ENCODE measurements at regions not wholly inside any gene's neighbourhood (a gene's known extent, or its start where the extent isn't known, plus 50 kb on each side); places are given as distances from the start of the nearest gene placed in this dataset.
"Not testable (repeated sequence)": the region's sequence is repeated elsewhere in the genome, so short reads cannot be mapped to it uniquely, and the experiment has no call there.

DNA sequence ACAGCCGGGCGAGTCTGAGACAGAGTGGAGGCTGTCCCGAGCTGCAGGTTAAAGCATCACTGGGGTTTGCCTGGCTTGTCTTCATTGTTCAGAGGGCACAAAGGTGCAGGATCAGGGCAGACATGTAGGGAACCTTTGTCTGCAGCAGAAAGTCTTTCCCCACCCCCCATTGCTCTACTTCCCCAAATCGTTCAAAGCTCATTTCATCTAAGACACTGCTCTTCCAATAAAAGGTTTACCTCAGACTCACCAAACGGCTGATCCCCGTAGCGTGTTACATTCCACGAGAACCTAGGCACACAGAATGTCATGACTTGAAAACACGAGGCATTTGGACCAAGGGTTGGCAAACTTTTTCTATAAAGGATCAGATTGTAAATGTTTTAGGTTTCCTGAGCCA lies 286.3 kb upstream of the FRG1 start:
- DNase-seq: not testable (repeated sequence)

DNA sequence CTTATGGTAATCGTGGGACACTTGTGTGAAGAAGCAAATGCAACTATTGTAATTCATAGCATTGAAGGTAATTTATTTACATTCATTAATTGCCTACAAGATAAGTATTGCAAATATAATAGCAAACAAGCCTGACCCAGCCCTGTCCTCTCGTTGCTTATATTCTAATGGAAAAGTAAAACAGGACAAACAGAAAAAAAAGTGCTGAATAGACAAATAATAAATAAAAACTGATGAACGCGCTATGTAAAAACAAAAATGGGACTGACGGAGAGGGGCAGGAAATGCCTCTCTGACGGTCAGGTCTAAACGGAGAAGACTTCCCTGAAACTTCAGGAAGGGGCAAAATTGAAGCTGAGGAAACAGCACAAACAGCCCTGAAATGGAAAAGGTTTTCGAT lies 284.9 kb upstream of the FRG1 start:
- not testable (repeated sequence) for DNase-seq

DNA sequence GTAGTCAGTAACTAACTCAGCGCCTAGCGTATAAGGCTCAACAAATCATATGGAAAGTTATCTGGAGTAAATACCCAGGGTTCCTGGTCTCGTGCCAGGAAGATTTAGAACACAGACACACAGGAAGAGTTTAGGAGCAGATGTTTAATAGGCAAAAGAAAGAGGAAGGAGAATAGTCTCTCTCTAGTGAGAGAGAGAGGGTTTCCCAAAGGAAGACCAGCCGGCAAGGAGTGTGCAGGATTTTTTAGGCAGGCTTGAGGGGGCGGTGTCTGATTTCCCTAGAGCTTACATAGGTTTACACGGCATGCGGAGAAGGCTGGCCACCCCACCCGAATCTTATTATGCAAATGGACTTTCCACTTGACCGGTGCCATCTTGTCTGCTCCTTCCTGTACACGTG lies 284.0 kb upstream of the FRG1 start:
- DNase-seq: no peak

DNA sequence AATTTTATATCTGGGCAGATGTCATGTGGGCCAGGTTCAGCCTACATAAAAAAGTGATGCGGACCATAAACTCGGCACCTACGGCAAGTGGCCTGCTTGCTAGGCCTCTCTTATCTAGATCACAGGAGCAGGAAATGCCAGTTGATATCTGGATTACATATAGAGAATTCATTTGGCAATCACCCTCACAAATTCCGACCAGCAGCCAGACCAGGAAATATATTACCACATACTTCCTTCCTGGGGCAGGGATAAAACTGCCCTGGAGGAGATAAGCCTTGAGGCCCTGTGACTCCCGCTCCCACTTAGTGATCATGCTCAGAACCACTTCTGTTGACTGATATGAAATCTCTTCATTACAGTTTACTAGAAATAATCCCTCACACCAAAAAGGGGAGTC lies 282.4 kb upstream of the FRG1 start:
- not testable (repeated sequence) for DNase-seq

DNA sequence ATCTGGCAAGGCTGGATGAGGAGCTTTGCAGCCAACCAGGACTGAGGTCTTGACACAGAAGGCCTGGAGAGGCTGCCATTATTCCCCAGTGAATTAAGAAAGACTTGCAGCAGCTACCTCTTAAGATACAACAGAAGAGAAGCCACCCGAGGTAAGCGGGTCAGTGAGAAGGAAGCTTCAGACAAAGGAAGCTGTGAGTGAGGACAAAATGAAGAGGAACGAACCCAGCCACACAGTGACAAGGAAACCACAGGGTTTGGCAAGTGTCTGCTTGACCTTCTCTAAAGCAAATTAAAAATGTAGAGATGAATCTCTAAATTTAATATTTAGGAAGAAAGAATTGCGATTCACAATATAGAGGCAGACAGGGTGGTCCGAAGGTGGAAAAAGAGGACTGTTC lies 281.8 kb upstream of the FRG1 start:
- DNase-seq: not testable (repeated sequence)

DNA sequence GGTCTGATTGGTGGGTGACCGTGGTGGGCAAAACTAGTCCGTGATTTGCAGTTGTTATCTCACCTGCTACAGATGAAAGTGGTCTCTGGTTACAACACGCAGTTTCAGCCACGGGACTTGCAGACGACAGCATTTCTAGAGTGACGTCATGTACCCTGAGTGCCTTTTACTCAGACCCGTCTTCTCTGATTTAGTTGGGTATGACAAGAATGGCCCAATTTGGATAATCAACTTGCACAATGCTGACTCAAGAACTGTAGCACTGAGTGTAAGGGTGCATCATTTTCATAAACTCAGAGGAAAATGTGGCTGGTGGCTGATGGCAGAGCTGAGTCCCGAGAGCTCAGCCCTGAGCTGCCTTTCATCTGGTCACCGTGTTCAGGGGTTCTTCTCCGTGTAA lies 281.4 kb upstream of the FRG1 start:
- no peak for DNase-seq

DNA sequence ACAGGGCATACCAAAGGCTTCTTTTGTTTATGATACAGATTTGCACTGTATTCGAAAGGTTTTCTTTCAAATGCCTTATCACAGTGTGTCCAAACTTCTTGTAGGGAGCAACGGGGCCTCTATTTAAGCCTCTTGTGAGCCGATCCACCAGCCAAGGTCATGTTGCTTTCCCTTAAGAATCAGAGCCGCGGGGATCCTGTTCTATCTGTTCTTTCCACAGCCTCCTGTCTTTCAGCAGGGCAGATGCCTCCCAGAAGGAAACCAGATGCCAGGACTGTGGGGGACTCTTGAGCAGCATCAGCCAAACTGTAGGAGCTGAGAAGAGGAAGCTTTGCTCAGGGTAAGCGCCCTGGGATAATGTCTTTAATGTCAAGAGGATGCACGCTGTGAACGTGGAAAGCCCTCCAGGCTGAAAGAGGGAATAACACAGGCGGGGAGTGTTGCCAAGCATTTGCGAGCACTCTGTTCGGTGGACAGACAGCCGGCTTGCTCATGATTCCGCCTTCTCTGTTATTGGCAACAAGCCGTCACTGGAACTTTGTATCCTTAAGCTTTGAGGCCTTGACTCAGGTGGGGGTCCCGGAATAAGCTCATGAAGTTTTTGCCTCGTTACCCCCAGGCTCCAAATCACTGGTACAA lies 279.8 kb upstream of the FRG1 start:
- DNase-seq: no peak

DNA sequence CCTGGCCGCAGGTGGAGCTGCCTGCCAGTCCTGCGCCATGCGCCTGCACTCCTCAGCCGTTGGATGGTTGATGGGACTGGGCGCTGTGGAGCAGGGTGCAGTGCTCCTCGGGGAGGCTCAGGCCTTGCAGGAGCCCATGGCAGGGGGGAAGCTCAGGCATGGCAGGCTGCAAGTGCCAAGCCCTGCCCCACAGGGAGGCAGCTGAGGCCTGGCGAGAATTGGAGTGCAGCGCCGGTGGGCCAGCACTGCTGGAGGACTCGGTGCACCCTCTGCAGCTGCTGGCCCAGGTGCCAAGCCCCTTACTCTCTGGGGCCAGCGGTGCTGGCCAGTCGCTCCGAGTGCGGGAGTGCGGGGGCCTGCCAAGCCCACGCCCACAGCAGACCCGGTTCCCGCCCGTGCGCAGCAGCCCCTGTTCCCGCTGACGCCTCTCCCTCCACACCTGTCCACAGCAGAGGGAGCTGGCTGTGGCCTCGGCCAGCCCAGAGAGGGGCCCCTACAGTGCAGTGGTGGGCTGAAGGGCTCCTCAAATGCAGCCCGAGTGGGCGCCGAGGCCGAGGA lies 275.9 kb upstream of the FRG1 start:
- no peak for DNase-seq

DNA sequence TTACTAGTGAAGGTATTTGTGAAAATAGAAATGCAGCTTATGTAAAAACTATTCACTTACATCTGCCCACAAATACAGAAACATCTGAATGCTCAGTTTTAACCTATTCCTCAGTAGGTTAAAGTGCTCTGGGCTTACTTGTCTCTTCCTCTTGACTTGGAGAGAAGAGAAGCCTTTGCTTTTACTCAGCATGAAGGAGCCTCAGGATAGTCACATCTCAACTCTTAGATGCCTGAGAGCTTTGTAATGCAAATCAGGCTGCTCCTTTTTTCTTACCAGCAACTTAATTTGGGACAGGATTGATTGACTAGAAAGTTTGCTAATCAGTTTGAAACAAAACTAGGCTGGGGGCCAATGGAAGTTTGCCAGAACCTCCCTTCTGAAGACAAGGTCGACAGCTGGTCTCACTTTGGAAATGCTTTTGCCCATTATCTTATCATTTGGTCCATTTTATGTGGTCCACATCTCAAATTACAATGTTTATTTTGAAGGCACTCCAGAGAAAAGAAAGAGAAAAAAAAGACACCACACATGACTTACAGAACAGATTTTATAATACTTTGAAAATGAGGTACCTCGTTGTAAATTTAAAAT lies 274.9 kb upstream of the FRG1 start:
- not testable (repeated sequence) for DNase-seq

DNA sequence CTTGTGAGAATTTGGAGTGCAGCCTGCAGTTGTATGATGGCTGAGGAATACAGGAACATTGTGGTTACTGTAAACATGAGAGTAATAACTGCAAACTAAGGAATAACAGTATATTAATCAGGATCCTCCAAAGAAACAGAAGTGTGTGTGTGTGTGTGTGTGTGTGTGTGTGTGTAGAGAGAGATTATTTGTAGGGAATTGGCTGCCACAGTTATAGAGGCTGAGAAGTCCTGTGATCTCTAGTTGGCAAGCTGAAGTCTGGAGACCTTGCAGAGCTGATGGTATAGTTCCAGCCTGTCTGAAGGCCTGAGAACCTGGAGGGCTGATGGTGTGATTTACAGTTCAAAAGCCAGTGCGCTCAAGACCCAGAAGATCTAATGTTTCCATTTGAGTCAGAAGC lies 273.3 kb upstream of the FRG1 start:
- not testable (repeated sequence) for DNase-seq

DNA sequence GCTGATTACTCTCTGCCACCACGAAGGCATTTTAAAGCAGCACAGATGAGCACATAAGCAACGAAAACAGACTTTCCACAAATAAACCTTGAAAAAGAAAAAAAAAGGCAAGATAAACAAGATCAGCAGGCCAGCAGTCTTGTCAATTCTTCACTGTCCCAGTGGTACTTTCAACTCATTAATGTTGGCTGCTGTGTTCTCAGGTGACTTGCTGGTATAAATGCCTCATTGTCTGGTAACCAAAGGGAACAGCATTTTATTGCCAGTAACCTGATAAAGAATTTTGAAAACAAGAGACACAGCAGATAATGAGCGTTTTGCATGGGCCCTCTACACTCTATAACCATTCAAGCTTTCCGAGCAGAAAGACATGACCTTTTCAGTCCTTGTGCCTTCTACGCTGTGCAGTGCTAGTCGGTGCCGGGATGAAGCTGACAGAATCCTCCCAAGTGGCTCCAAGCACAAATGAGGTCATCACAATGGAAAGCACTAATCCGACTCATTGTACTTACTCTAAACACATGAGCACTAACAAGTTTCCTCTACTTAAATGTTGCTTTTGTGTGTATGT lies 242.9 kb upstream of the FRG1 start:
- DNase-seq: not testable (repeated sequence)

DNA sequence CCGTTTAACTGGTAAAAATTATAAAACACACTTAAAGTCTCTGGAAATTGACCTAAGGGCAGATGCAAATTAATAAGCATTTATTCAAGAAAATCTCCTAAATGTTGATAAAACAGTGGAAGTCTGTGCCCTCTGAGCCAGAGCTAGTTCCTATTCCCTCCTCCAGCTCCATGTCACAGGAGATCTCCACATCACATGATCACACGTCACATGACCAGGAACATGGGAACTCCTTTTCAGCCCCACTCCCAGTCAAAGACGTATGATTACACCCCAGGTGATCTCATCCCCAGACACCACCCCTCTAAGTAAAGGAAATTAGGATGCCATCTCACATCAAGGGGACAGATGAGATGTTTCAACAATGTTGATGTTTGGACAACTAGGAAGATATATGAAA lies 237.7 kb upstream of the FRG1 start:
- not testable (repeated sequence) for DNase-seq

DNA sequence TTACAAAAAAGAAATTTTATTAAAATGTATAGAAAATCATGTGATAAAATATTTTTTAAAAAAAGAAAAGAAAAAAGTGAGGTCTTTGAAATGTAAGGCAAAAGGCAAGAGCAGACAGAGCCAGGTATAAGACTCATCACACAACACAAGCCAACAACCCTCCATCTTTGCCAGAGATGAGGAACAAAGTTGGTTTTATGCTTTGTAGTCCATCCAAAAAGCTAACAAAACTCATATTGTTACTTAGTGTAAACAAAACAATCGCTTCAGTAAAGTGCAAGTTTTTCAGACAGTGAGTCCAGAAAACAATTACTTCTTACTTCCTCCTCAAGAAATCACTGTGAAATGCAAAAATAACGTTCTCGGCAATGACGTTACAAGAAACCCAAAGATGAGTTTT lies 233.9 kb upstream of the FRG1 start:
- DNase-seq: not testable (repeated sequence)

DNA sequence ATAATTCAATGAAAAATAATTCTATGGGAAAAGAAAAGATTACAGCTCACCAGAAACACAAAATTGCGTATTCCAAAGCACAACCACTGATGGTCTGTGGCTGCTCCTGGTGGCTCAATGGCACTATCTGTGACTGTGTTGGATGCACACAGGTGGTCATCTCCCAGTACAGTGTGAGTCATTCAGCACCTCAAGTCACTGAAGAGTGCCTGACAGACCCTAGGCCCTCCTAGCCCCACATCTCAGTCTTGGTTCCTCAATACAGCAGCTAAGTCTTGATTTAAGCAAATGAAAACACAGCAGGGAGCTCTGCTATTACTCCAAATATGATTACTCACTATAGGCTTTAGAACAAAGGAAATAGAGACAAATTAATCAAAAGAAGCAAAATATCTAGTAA lies 233.4 kb upstream of the FRG1 start:
- DNase-seq: not testable (repeated sequence)

DNA sequence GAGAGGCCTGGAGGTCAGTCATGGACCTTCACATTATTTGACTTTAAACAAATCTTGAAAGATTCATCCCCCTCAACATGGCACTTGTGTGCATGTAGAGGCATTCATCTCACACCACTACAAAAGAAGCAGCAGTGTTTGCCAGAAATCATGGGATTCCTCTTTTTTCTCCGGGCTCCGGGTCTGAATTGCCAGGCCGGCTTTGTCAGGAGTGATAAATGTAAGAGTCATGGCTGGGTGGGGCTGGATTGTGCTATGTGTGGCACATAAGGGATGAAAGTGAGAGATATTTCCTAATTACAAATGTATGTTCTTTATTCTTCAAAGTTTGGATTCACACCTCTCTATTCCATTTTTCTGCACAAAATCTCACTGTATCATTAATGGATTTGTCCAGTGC lies 228.7 kb upstream of the FRG1 start:
- DNase-seq: not testable (repeated sequence)

DNA sequence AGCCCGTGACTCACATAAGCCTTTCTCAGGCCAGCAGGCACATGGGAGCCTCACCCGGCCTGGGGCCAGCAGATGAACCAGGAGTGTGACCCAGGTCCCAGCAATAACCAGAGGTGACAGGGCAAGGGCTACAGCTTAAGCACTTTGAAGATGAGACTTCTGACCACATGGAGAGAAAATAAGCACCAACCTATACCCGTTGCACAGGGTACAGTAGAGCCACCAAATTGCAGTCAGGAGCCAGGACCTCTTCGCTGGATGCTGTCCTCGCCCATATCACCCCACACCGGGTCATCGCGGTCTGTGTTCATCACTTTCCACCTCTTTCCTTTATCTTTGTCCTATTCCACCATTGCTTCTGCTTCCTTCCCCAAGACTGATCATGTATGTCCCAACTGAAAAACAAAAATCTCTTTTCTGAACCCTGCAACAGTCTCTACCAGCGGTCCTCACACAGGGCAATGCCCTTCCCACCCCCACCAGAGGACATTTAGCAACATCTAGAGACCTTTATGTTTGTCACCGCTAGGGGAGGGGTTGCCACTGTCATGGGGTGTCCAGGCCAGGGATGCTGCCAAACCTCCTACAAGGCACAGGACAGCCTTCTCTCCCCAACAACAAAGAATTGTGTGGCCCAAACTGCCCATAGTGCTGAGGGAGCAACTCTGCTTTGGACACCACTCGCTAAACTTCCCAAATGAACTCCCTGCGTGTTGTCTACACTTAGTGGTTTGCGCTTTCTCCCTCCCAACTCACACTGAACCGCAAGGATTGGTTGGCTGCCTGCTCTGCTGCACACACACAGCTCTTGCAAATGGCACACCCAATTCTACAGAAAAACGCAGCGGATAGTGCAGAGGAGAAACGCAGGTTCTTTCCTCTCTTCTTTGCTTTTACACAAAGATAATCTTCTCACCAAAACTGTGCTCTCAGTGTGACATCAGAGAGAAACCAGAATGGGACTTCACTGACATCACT lies 219.4 kb upstream of the FRG1 start:
- not testable (repeated sequence) for DNase-seq

DNA sequence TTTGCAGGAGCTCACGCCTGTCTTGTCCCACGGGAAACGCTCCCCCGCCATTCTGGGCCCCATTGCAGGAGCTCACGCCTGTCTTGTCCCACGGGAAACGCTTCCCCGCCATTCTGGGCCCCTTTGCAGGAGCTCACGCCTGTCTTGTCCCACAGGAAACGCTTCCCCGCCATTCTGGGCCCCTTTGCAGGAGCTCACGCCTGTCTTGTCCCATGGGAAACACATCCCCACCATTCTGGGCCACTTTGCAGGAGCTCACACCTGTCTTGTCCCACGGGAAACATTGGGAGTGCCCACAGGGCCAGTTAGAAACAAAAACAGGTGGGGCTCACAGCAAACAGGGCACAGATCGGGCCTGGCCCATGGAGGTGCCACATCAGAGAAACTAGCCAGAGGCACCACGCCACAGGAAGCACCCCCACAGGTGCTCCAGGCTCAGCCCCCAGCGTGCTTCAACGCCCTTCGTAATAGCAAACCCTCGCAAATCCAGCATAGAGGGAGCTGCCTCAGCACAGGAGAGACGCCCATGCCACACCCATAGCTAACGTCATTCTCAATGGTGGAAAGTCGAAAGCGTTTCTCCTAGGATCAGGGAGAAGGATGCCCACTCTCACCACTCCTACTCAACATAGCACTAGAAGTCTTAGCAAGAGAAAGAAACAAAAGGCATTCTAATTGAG lies 218.2 kb upstream of the FRG1 start:
- DNase-seq: not testable (repeated sequence)

DNA sequence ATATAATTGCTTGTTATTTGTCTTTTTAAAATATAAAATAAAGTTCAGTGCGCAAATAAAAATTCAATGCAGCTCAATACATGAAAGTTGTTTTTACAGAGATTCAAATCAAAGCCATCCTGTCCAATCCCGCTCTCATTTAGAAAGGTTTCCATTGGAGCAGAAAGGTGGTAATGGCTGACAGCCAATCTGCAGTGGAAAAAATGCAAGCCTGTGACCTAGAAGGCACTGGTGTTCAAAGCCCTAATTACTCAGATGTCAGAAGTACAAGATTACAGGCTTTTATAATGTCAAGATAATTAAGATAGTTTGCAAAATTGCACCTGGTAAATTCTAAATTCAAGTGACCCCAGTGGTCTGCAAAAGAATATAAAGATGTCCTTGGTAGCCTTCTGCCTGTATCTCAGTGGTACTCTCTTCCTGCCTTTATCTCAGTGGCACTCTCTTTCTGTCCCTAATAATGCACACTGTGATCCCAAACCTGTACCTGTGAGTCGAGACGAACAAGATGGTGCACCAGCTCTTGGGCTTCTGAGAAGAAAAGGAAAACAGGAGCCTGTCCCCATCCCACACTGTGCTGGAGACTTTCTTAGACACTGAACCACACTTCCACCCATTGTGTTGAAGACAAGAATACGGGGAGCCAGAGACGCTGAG lies 212.6 kb upstream of the FRG1 start:
- DNase-seq: not testable (repeated sequence)

DNA sequence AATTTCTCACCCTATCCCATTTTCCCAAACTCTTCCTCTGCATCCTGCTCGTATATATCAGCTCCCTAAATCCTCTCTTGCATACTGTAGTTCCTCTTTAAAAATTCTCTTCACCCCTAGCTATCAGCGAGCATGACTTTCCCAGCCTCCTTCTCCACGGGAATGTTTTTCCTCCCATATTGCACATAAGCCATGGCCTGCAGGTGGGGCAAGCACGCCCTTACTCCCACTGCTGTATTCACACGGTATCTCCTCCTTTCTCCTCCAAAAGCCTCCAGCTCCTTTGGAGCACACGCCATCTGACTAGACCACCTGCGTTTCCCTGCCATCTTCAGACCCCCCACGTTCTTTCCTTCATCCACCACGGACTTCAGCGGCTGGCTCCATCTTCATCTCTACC lies 208.7 kb upstream of the FRG1 start:
- not testable (repeated sequence) for DNase-seq

DNA sequence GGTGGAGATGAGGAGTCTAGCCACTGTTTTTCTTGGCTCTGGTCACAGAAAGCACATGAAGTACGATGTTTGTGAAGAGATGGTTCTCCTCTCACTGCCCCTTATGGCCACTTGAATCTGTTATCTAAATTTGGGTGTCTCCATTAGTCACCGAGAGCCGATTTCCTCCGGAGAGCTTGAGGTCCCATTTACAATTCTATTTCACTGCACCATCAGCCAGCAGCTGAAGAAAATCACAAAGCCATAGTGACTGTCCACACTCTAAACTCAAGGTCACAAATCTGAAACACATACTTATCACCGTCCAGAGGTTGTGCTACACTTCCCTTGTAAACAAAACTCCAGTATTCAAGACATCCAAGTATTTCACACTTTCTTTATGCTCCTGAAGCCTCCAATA lies 207.2 kb upstream of the FRG1 start:
- not testable (repeated sequence) for DNase-seq

DNA sequence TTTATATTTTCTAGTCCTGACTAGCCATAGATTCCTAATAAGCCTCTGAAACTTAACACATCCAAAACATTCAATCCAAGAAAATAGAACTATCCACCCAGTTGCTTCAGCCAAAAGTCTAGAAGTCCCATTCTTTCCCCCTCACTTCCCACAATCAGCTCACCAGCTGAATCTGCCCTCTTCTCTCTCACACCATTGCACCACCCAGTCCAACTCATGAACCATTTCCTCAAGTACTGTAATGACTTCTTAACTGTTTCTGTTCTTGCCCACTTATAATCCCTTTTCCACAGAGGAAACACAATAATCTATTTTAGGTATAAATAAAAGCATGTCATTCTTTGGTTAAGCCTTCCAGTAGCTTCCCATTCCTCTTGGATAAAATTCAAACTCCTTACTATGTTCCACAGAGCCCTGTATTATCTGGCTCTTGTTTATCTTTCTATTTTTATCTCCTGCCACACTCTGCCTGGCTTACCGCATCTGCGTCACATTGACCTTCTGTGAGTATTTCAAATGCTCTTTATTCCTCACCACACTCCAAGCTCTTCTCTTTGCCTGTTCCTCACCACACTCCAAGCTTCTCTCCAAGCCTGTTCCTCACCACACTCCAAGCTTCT lies 205.9 kb upstream of the FRG1 start:
- DNase-seq: not testable (repeated sequence)
